Stomach (tissue), 4 donors: ENCODE measurements at regions not wholly inside any gene's neighbourhood (a gene's known extent, or its start where the extent isn't known, plus 50 kb on each side); places are given as distances from the start of the nearest gene placed in this dataset.

Source experiments
- EP300 ChIP-seq: sonication (generic); formaldehyde crosslinking; IDR thresholded peaks from one replicate; pipeline ENCODE4 v1.6.1; 2017; ENCODE audit warnings: antibody characterized with exemption
- POLR2A ChIP-seq, 4 donors: fragments of 450-650 bp; IDR thresholded peaks; one replicate each; pipeline ENCODE4 v1.6.1; 2016; ENCODE audit warnings: antibody characterized with exemption in 4 of 4, control low read depth in 2 of 4, mild to moderate bottlenecking in 1 of 4, moderate library complexity in 1 of 4

GRCh38 chr3:34780973-34781372 lies 858.4 kb upstream of the ARPP21 start:
- TF ChIP-seq EP300, result no peak
- no peak for TF ChIP-seq POLR2A (IDR thresholded peaks at IDR 0.05)
